Amniotic stem cell (primary cell): ENCODE measurements at regions not wholly inside any gene's neighbourhood (a gene's known extent, or its start where the extent isn't known, plus 50 kb on each side); places are given as distances from the start of the nearest gene placed in this dataset.

Experiments used
- DNase-seq: peaks from one replicate; lab custom pipeline; 2025; lab: John Stamatoyannopoulos, UW

DNA sequence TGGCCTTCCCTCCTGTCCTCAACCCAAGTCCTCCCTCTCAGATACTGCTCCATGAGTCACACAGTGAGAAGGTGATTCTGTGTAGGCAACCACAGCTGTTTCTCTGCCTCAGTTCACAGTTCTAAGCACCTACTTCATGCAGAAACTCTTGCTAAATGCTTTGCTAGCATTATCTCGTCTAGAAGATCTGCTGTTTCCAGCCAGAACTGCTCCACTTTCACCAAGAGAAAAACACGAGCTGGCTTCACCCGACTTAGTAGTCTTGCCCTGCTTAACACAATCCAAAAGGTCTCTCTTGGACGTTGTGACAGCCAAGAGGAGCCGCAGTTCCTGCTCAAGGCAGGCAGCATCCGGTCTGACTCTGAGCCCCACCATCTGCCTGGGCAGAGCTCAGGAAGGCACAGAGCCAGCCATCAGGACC lies 272.1 kb downstream of the UACA start:
- DNase-seq: no peak

- no peak for DNase-seq
These were observed 272.6 kb downstream of the UACA start for GRCh38 chr15:70490838-70491155.

- no peak for DNase-seq
These were observed 273.1 kb downstream of the UACA start for GRCh38 chr15:70490148-70490837.

GRCh38 chr15:70488941-70489848 lies 274.2 kb downstream of the UACA start:
- DNase-seq: no peak

GRCh38 chr15:70488002-70488605 lies 275.3 kb downstream of the UACA start:
- DNase-seq: no peak

GRCh38 chr15:70487387-70487740 lies 276.0 kb downstream of the UACA start:
- no peak for DNase-seq

DNA sequence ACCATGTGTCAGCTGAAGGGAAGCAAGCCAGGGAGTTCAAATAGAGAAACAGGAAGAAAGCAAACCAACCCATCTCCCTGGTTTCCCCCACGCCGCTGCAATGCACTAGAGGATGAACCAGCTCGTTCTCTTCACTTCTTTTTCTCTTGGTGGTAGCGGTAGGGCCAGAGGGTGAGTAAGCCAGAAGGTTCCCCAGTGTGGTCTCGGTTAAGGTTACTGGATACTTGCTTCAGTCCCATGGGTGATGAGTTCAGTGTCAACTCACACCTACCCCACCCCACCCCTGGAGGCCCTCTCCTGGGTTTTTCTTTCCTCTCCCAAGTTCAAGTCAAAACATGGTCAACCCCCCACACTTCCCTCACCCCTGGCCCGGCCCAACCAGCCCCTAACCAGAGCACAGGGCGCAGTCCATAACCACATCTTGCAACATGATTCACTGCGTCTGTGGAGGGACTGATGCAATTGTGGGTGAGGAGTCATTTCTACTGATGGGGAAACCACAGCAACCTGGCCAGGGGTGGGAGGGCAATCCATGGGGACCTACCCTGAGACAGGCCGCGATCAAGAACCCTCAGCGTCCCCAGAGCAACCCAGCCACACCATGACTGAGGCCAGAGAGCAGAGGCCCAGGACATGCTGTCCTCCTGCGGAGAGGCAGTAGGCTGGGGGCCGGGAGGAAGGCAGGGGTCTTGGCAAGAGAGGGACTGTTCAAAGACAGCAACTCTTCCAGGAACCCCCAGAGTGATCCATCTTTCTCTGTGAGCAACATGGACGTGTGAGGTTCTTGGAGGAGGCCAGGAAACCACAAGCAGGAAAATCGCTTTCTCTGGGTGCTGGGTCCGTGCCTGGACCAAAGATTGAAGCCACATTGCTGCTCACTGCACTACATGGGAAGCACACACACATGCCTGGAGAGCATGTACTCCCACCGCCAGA lies 276.6 kb downstream of the UACA start:
- DNase-seq: no peak

DNA sequence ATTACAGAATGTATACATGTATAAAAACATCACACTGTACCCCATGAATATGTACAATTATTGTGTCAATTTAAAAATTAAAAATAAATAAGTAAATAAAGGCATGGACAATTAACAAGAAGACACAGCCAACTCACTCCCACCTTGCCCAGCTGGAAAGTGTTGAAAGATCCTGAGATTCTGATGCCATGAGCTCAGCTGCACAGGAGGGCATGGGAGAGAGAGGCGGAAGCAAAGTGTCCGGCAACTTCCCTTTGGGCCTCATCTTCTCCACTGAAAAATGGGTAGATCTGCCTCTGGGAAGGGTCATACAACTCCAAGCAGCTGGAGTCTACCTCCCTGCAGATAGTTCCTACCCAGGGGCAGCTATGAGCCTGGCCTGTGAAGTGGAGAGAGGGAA lies 277.3 kb downstream of the UACA start:
- DNase-seq: no peak

- no peak for DNase-seq
These were observed 278.4 kb downstream of the UACA start for GRCh38 chr15:70484993-70485392.

DNA sequence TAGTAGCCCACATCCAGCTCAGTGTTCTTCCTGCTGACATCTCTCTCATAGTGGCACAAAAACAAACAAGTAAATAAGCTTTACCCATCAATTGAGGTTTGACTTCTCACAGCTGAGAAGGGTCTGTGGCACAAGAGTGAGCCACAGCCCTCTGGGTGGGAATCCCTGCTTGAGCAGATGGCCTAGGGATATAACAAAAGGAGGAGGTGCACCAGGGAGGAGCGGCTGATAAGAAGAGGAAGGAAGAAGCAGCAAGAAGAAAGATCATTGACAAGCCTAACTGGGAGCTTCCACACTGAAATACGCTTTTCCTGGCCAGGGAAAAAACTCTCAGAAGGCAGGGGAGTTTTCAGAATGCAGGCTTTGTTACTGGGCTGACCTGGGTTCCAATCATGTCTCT lies 279.8 kb downstream of the UACA start:
- DNase-seq: no peak

- DNase-seq: no peak
These were observed 283.0 kb downstream of the UACA start for GRCh38 chr15:70480196-70480856.

GRCh38 chr15:70479785-70480184 lies 283.6 kb downstream of the UACA start:
- no peak for DNase-seq

DNA sequence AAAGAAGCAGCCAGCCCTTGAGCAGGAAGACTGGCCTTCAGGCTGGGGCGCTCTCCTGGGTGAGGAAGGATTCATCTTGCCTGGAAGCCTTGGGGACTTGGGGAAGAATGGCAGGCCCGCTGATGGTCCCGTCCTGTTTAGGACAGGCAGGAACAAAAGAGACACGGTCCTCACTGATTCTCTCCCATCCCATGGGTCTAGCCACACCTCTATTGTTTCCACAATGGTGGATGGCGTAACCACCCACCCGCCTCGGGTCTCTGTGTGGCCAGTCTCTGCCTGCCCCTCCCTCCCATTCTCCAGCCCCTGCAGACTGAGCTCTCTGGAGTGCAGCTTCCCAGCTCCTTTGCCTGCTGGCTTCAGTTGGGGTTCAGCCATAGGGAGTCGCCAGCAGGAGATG lies 284.3 kb downstream of the UACA start:
- no peak for DNase-seq

DNA sequence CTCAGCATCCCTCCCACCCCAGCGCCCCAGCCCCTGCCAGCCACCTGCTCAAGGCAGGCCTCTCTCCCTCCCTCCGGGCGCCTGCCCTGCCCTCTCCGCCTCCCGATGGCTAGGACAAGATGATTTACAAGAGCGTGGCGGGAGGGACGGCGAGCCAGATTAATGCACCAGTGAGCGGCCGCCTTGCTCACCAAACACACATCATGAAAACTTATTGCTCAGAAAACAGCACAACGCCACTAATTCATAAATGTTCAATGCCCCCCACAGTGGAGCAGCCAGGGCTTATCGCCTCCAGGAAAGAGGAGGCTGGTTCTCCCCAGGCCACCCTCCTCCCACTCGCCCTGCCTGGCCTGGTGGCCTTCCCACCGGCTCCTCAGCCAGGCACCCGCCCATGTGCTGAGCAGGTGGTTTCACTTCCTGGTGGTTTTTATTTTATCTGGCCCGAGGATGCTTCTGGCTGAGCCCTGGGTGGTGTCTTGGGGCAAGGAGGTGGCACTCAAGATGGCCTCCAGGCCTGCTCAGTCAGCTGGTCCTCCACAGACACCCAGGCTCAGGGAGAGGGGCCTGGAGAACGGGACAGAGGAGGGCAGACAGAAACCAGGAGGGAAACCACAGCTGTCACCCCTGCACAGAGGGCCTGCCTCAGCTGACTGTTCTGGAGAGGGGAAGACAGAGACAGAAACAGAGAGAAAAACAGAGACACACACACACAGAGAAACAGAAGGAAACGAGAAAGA lies 284.9 kb downstream of the UACA start:
- DNase-seq: no peak

DNA sequence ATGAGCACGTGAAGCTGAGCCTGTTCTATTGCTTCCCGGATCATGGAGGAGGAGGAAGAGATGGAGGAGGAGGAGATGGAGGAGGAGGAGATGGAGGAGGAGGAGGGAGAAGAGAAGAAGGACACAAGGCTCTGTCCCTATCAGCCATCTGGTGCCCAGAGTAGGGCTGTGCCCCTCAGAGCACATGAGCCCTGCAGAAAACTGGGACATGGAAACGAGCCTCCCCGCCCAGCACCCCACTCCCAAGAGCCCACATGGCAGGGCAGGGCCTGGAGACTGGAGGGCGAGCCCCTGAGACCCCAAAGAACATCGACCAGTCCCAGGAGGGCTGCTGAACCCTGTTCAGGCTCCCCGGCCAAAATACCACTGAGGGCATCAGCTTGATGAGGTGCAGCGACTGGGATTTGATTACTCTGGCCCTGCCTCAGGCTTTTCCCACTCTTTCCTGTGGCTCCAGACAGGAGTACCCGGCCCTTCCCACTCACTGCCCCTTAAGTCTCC lies 285.6 kb downstream of the UACA start:
- no peak for DNase-seq

DNA sequence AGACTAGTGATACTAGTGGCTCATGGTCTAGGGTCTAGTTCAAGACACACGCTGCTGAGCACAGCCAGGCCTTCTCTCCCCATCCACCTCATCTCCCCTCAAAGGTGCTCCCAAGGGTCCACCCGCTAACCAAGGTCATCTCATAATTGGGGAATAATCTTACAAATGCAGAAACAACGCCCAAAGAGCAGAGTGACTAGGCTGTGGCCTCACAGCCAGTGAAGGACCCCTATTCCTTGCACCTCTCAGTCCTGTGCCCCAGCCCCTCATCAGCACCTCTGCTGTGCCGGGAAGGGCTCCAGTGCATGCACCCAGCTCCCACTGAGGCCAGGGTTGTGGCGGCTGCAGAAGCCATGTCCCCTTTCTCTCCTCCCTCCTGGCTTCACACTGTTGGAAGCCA lies 286.9 kb downstream of the UACA start:
- no peak for DNase-seq

- no peak for DNase-seq
These were observed 287.4 kb downstream of the UACA start for GRCh38 chr15:70475921-70476320.

GRCh38 chr15:70475407-70475781 lies 288.0 kb downstream of the UACA start:
- DNase-seq: no peak

DNA sequence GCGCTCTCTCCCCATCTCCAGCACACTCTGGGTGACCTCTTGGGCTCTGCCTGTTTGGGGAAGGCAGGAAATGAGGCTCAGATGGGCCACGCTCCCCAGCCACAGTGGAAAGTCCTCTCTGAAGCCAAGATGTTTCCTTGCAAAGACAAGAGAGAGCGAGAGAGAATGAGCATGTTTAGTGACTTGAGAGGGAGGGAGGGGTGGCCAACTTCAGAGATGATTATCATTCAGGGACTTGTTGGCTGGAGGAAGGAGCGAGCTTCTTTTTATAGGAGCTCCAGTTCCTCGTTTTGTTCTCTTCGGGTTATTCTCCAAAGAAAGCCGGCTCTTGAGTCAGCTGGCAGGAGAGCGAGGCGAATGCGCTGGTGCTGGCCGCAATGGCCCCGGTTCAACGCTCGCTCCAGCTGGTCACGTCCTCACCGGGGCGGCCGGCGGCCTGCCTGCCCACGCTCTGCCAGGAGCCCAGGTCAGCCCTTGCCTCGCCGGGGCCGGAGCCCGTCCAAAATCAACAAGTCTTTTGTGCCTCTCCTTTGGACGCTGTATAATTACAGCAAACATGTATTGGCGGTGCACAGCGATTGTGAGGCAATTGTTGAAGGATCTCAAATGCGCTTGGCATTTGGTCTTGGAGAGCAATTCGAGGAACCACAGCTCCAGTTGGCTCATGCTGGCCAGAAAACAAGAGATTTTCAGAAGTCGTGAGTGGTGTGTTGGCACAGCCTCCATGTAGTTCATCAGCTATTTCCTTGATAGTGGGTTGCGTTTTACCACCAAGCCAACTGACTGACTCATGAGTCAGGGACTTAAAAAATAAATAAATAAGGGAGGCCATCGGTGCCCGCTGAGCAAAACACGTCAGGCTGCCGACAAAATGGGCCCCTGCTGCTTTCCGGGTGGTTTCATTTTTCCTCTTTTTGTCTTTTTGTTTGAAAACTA lies 288.6 kb downstream of the UACA start:
- DNase-seq: peak; percentile 64
